ENCODE measurements at regions not wholly inside any gene's neighbourhood (a gene's known extent, or its start where the extent isn't known, plus 50 kb on each side); places are given as distances from the start of the nearest gene placed in this dataset.

GRCh38 chr17:416293-417206 is 63.9 kb upstream of the RPH3AL start:
- no peaks in the 10 kb centered on the region for H4K20me1 ChIP-seq (replicated peaks; ENCODE audit: control insufficient read depth, insufficient read depth, low read length)
- 0 out of 2 replicates have a peak, but pooled peaks cover 2% of the 10 kb centered on the region for H3K9me3 ChIP-seq (replicated peaks; ENCODE audit: control insufficient read depth, insufficient read depth, low read depth, low read length)
- peaks cover 0 to 39% of the 10 kb centered on the region in 2 experiments; a peak in 2 of 5 replicates for H3K27me3 ChIP-seq (ENCODE audit: control insufficient read depth in 2 of 2, insufficient read depth in 2 of 2, low read length in 2 of 2)
- peak overlapping the region in 1 of 2 experiments; percentile 52; a peak in 1 of 4 replicates for H3K9ac ChIP-seq (ENCODE audit: insufficient read depth in 1 of 2, low read depth in 2 of 2, low read length in 2 of 2)
- ChIA-PET POLR2A (no interaction called here), CTCF (ENCODE audit: low intra/inter-chr PET ratio) (no interaction called here)
- intact Hi-C loops (cut with micrococcal nuclease) = no loop called here
- H3K4me1 ChIP-seq (replicated peaks in 1 of 2; ENCODE audit: control insufficient read depth in 2 of 2, insufficient read depth in 2 of 2, low read length in 2 of 2) = peaks cover 0 to 7% of the 10 kb centered on the region in 2 experiments; a peak in 2 of 5 replicates
- in situ Hi-C loops (cut with MboI) = no loop called here
- FAIRE-seq = no peak
- no peak for DNase-seq (ENCODE audit: extremely low read depth in 1 of 4, low spot score in 3 of 4)
- no peak overlapping the region for H2AFZ ChIP-seq (ENCODE audit: low read depth, low read length)
- no peak for TF ChIP-seq ETS2 (tag; IDR thresholded peaks at IDR 0.05; ENCODE audit: borderline replicate concordance, poor library complexity, severe bottlenecking)
- H3K36me3 ChIP-seq (ENCODE audit: control insufficient read depth, insufficient read depth, low read length) = no peaks in the 10 kb centered on the region
- BruUV-seq (replicated peaks) = no TSS peak
- H3K79me2 ChIP-seq (ENCODE audit: control insufficient read depth, insufficient read depth, low read length) = no peaks in the 10 kb centered on the region
- H3K4me3 ChIP-seq = no peak overlapping the region
- 11% methylated on average over 17 of the region's 23 CpGs for WGBS (ENCODE audit: insufficient coverage, low coverage, missing lambda C conversion rate)
- no peak overlapping the region for H3K4me2 ChIP-seq (ENCODE audit: insufficient read depth, low read length)
- no peak overlapping the region for H3K27ac ChIP-seq (ENCODE audit: extremely low read depth, low read depth, low read length)
- H3K9me1 ChIP-seq (ENCODE audit: control insufficient read depth, insufficient read depth, low read length) = no peaks in the 10 kb centered on the region
- no peak for ATAC-seq

GRCh38 chr17:413706-414380 is 61.2 kb upstream of the RPH3AL start:
- H3K9ac ChIP-seq (ENCODE audit: insufficient read depth in 1 of 2, low read depth in 2 of 2, low read length in 2 of 2) = no peak overlapping the region
- BruUV-seq (replicated peaks) = no TSS peak
- H3K4me2 ChIP-seq (ENCODE audit: insufficient read depth, low read length) = no peak overlapping the region
- no peak overlapping the region for H3K4me3 ChIP-seq
- 47% methylated on average over 14 of the region's 25 CpGs for WGBS (ENCODE audit: insufficient coverage, low coverage, missing lambda C conversion rate)
- no peak overlapping the region for H2AFZ ChIP-seq (ENCODE audit: low read depth, low read length)
- no peak for FAIRE-seq
- H3K79me2 ChIP-seq (ENCODE audit: control insufficient read depth, insufficient read depth, low read length) = no peaks in the 10 kb centered on the region
- H3K4me1 ChIP-seq (replicated peaks in 1 of 2; ENCODE audit: control insufficient read depth in 2 of 2, insufficient read depth in 2 of 2, low read length in 2 of 2) = peaks cover 7 to 20% of the 10 kb centered on the region in 2 experiments; a peak in 4 of 5 replicates
- no peaks in the 10 kb centered on the region for H4K20me1 ChIP-seq (replicated peaks; ENCODE audit: control insufficient read depth, insufficient read depth, low read length)
- H3K27me3 ChIP-seq (ENCODE audit: control insufficient read depth in 2 of 2, insufficient read depth in 2 of 2, low read length in 2 of 2) = peaks cover 0 to 23% of the 10 kb centered on the region in 2 experiments; a peak in 2 of 5 replicates
- ATAC-seq = no peak
- CTCF ChIA-PET (ENCODE audit: low intra/inter-chr PET ratio) = interaction anchor here (2.1 kb wide), 1 partner anchor 287 kb away, joined by 14 read pairs; no protein-coding TSS in a partner anchor
- no peaks in the 10 kb centered on the region for H3K36me3 ChIP-seq (ENCODE audit: control insufficient read depth, insufficient read depth, low read length)
- POLR2A ChIA-PET = no interaction called here
- intact Hi-C loops (cut with micrococcal nuclease) (loop anchor here (5.0 kb wide), 2 partner anchors 568 to 583 kb away; partner anchors contain the start of gene TIMM22), in situ Hi-C loops (cut with MboI) (loop anchor here (5.0 kb wide), 1 partner anchor 288 kb away; no protein-coding TSS in a partner anchor)
- H3K9me3 ChIP-seq (replicated peaks; ENCODE audit: control insufficient read depth, insufficient read depth, low read depth, low read length) = no peaks in the 10 kb centered on the region
- DNase-seq (ENCODE audit: extremely low read depth in 1 of 4, low spot score in 3 of 4) = no peak
- no peak overlapping the region for H3K27ac ChIP-seq (ENCODE audit: extremely low read depth, low read depth, low read length)
- no peaks in the 10 kb centered on the region for H3K9me1 ChIP-seq (ENCODE audit: control insufficient read depth, insufficient read depth, low read length)
- no peak for TF ChIP-seq ZNF589 (CRISPR knock-in tag; IDR thresholded peaks at IDR 0.05; ENCODE audit: low read depth)
- no peak for TF ChIP-seq CHD2 (IDR thresholded peaks at IDR 0.05; ENCODE audit: low read depth, low read length)
- TF ChIP-seq NFYB (IDR thresholded peaks at IDR 0.05; ENCODE audit: extremely low read depth, insufficient read length) = no peak
- TF ChIP-seq PTTG1 (tag; IDR thresholded peaks at IDR 0.05; ENCODE audit: low read depth) = no peak
- no peak for TF ChIP-seq MTA2 (IDR thresholded peaks at IDR 0.05; ENCODE audit: low read depth)
- TF ChIP-seq ZNF655 (CRISPR knock-in tag; IDR thresholded peaks at IDR 0.05) = no peak
- no peak for TF ChIP-seq FOS (IDR thresholded peaks at IDR 0.05; ENCODE audit: extremely low read depth, insufficient read length)
- TF ChIP-seq L3MBTL2 (IDR thresholded peaks at IDR 0.05) = no peak
- TF ChIP-seq TSC22D4 (tag; IDR thresholded peaks at IDR 0.05) = no peak
- no peak for TF ChIP-seq DLX4 (CRISPR knock-in tag; IDR thresholded peaks at IDR 0.05)
- TF ChIP-seq HSF4 (CRISPR knock-in tag; IDR thresholded peaks at IDR 0.05; ENCODE audit: borderline replicate concordance) = no peak

Data from K562 (cell line).